GM23338 (cell line): ENCODE measurements at regions not wholly inside any gene's neighbourhood (a gene's known extent, or its start where the extent isn't known, plus 50 kb on each side); places are given as distances from the start of the nearest gene placed in this dataset.

Experiments
- ATAC-seq: fragments of 200-7000 bp; cut with Tn5 transposase; 3 replicates; pipeline ENCODE4 v1.9.1; 2020
- DNase-seq: peaks from one replicate; pipeline ENCODE4 v3.0.0-alpha.2; 2015; ENCODE audit warnings: low spot score
- H2AFZ ChIP-seq: fragments of 200-600 bp; sonication (generic); 2 replicates; pipeline ENCODE4 v1.8.0; 2016; ENCODE audit warnings: antibody characterized with exemption, mild to moderate bottlenecking, moderate library complexity
- H3F3A ChIP-seq: fragments of 200-600 bp; sonication (generic); replicated peaks from 2 replicates; pipeline ENCODE4 v1.8.0; 2017; ENCODE audit warnings: antibody characterized with exemption, mixed run types, low read depth
- H3K27ac ChIP-seq: fragments of 200-600 bp; sonication (generic); 2 replicates; pipeline ENCODE4 v1.6.1; 2016; ENCODE audit warnings: low read depth
- H3K27me3 ChIP-seq: fragments of 200-600 bp; sonication (generic); 2 replicates; pipeline ENCODE4 v1.8.0; 2016; ENCODE audit warnings: mild to moderate bottlenecking, mixed run types, moderate library complexity; ENCODE audit not compliant: insufficient read depth
- H3K36me3 ChIP-seq: fragments of 200-600 bp; sonication (generic); 2 replicates; pipeline ENCODE4 v1.8.0; 2016; ENCODE audit warnings: mild to moderate bottlenecking; ENCODE audit not compliant: insufficient read depth
- H3K4me1 ChIP-seq: fragments of 200-600 bp; sonication (generic); 2 replicates; pipeline ENCODE4 v1.8.0; 2016; ENCODE audit warnings: mild to moderate bottlenecking, moderate library complexity; ENCODE audit not compliant: insufficient read depth
- H3K4me2 ChIP-seq: fragments of 200-600 bp; sonication (generic); 2 replicates; pipeline ENCODE4 v1.7.1; 2017; ENCODE audit warnings: mixed run types
- H3K4me3 ChIP-seq: fragments of 200-600 bp; sonication (generic); 2 replicates; pipeline ENCODE4 v1.6.1; 2016; ENCODE audit warnings: mixed run types
- H3K79me2 ChIP-seq: fragments of 200-600 bp; sonication (generic); replicated peaks from 2 replicates; pipeline ENCODE4 v1.8.0; 2017; ENCODE audit warnings: mild to moderate bottlenecking; ENCODE audit not compliant: insufficient read depth
- H3K9me2 ChIP-seq: fragments of 200-600 bp; sonication (generic); 2 replicates; pipeline ENCODE4 v1.8.0; 2017; ENCODE audit not compliant: insufficient read depth
- H4K20me1 ChIP-seq: fragments of 200-600 bp; sonication (generic); replicated peaks from 2 replicates; pipeline ENCODE4 v1.8.0; 2017; ENCODE audit warnings: mild to moderate bottlenecking; ENCODE audit not compliant: insufficient read depth
- H3K27ac Mint-ChIP-seq: 2 replicates; pipeline ENCODE4 v1.8.0; 2020; ENCODE audit warnings: inconsistent platforms, mild to moderate bottlenecking, moderate library complexity, mixed read lengths
- H3K27me3 Mint-ChIP-seq: 3 replicates; pipeline ENCODE4 v1.8.0; 2022; ENCODE audit warnings: low read depth, mild to moderate bottlenecking, moderate library complexity, mixed read lengths, inconsistent platforms; ENCODE audit not compliant: insufficient read depth, poor library complexity
- H3K36me3 Mint-ChIP-seq: 3 replicates; pipeline ENCODE4 v1.8.0; 2021; ENCODE audit warnings: low read depth, mild to moderate bottlenecking, inconsistent platforms, moderate library complexity, mixed read lengths
- H3K4me1 Mint-ChIP-seq: 3 replicates; pipeline ENCODE4 v1.8.0; 2020; ENCODE audit warnings: mild to moderate bottlenecking, inconsistent platforms, mixed read lengths
- H3K4me3 Mint-ChIP-seq: 3 replicates; pipeline ENCODE4 v1.8.0; 2021; ENCODE audit warnings: moderate library complexity, mild to moderate bottlenecking, inconsistent platforms, mixed read lengths
- H3K9me3 Mint-ChIP-seq: 3 replicates; pipeline ENCODE4 v1.8.0; 2020; ENCODE audit warnings: moderate library complexity, mild to moderate bottlenecking, inconsistent platforms, mixed read lengths
- CREB1 ChIP-seq: fragments of 250-450 bp; sonication (Bioruptor Pico); IDR thresholded peaks from 2 replicates; pipeline ENCODE4 v1.5.0; 2020; ENCODE audit warnings: low read depth, mild to moderate bottlenecking, moderate library complexity
- EZH2 ChIP-seq: fragments of 200-600 bp; sonication (generic); IDR thresholded peaks from one replicate; pipeline ENCODE4 v1.8.0; 2017; ENCODE audit warnings: antibody characterized with exemption, mild to moderate bottlenecking, low read depth; ENCODE audit not compliant: unreplicated experiment
- EZH2phosphoT487 ChIP-seq: fragments of 200-600 bp; sonication (generic); IDR thresholded peaks from one replicate; pipeline ENCODE4 v1.8.1; 2018; ENCODE audit warnings: antibody characterized with exemption; ENCODE audit not compliant: unreplicated experiment
- NANOG ChIP-seq: IDR thresholded peaks from 2 replicates; pipeline ENCODE4 v1.6.1; 2016; ENCODE audit warnings: antibody characterized with exemption, borderline replicate concordance
- POLR2AphosphoS5 ChIP-seq: IDR thresholded peaks from 2 replicates; pipeline ENCODE4 v1.6.1; 2016; ENCODE audit warnings: antibody characterized with exemption, low read depth
- STAT1 ChIP-seq: IDR thresholded peaks from one replicate; pipeline ENCODE4 v1.6.1; 2016; ENCODE audit warnings: antibody characterized with exemption; ENCODE audit not compliant: unreplicated experiment
- ZNF114 ChIP-seq: fragments of 250-450 bp; sonication (Bioruptor Pico); IDR thresholded peaks from 2 replicates; pipeline ENCODE4 v1.5.0; 2020; ENCODE audit warnings: mild to moderate bottlenecking, moderate library complexity
- TF ChIP-seq, protein P1 (sequence below), 2 experiments: fragments of 200-600 bp in 1 of 2; sonication (generic) in 1 of 2; conservative IDR thresholded peaks; 2 replicates each; pipeline versions ENCODE4 v1.5.1 to v1.6.1; 2016 to 2017; ENCODE audit warnings: antibody characterized with exemption in 2 of 2, low read depth in 2 of 2, mild to moderate bottlenecking in 2 of 2, moderate library complexity in 1 of 2
- TF ChIP-seq, protein P2 (sequence below): fragments of 250-450 bp; sonication (Bioruptor Pico); IDR thresholded peaks from 2 replicates; pipeline ENCODE4 v1.5.0; 2020; ENCODE audit warnings: mild to moderate bottlenecking, moderate library complexity

DNA sequence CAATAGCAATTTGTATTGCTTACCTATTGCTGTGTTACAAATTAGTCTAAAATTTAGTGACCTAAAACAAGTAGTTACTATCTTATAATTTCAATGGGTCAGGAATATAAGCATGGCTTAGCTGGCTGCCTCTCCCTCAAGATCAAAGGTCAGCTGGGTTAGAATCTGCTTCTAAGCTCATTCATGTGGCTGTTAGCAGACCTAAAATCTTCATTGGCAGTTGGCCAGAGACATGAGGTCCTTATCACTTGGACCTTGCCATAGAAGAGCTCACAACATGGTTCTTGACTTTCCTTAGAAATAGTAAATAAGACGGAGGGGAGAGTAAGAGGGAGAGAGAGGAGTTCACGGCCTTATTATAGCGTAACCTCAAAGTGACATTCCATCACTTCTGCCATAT is 468.0 kb downstream of the HTR7 start (continued):
- TF ChIP-seq, protein P1, sequence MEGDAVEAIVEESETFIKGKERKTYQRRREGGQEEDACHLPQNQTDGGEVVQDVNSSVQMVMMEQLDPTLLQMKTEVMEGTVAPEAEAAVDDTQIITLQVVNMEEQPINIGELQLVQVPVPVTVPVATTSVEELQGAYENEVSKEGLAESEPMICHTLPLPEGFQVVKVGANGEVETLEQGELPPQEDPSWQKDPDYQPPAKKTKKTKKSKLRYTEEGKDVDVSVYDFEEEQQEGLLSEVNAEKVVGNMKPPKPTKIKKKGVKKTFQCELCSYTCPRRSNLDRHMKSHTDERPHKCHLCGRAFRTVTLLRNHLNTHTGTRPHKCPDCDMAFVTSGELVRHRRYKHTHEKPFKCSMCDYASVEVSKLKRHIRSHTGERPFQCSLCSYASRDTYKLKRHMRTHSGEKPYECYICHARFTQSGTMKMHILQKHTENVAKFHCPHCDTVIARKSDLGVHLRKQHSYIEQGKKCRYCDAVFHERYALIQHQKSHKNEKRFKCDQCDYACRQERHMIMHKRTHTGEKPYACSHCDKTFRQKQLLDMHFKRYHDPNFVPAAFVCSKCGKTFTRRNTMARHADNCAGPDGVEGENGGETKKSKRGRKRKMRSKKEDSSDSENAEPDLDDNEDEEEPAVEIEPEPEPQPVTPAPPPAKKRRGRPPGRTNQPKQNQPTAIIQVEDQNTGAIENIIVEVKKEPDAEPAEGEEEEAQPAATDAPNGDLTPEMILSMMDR (conservative IDR thresholded peaks at IDR 0.05; ENCODE audit: low read depth in 2 of 2): no peak
- no peak for TF ChIP-seq EZH2

DNA sequence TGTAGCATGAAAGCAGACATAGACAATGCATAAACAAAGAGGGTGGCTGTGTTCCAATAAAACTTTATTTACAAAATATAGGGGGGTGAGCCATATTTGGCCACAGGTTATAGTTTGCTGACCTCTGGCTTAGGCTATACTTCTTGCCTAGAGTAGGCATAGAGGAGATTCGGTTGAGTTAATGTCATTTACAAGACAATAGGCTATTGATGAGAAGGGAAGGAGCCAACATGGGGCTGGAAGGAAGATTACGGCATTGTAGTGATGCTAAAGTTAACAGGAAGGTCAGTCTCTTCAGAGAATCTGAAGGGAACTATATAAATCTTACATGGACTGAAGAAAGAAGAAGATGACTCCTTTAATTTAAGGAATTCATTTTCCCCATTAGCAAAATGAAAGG is 463.5 kb downstream of the HTR7 start:
- DNase-seq (peak; percentile 63), ATAC-seq (peak; percentile 99)
- Histone ChIP-seq H2AFZ (no peak overlapping the region), H3K27me3 (no peaks in the 10 kb centered on the region), H3K36me3 (no peaks in the 10 kb centered on the region; the same call in 1 of the 2 replicates), H3K27ac (no peak overlapping the region), H3K4me1 (peaks cover 15% of the 10 kb centered on the region), H3K4me3 (no peak overlapping the region), H3K9me2 (no peaks in the 10 kb centered on the region), H4K20me1 (no peaks in the 10 kb centered on the region), H3K4me2 (peak overlapping the region; percentile 25; the same call in 1 of the 2 replicates), H3K79me2 (no peaks in the 10 kb centered on the region), H3F3A (no peaks in the 10 kb centered on the region)
- Mint-ChIP-seq H3K27me3 (no peaks in the 10 kb centered on the region), H3K4me1 (peaks cover 18% of the 10 kb centered on the region), H3K36me3 (no peaks in the 10 kb centered on the region), H3K4me3 (no peak overlapping the region), H3K27ac (peak overlapping the region; percentile 78; the same call in 1 of the 2 replicates), H3K9me3 (no peaks in the 10 kb centered on the region)
- TF ChIP-seq, protein P1 (conservative IDR thresholded peaks at IDR 0.05; ENCODE audit: low read depth in 2 of 2): no peak
- TF ChIP-seq NANOG (peak; percentile 46; the same call in 1 of the 2 replicates), POLR2AphosphoS5 (no peak), STAT1 (no peak), CREB1 (CRISPR knock-in tag) (no peak), ZNF114 (CRISPR knock-in tag) (0 out of 2 replicates have a peak, but pooled peaks have one; percentile 38), EZH2phosphoT487 (no peak)
- TF ChIP-seq, protein P2, sequence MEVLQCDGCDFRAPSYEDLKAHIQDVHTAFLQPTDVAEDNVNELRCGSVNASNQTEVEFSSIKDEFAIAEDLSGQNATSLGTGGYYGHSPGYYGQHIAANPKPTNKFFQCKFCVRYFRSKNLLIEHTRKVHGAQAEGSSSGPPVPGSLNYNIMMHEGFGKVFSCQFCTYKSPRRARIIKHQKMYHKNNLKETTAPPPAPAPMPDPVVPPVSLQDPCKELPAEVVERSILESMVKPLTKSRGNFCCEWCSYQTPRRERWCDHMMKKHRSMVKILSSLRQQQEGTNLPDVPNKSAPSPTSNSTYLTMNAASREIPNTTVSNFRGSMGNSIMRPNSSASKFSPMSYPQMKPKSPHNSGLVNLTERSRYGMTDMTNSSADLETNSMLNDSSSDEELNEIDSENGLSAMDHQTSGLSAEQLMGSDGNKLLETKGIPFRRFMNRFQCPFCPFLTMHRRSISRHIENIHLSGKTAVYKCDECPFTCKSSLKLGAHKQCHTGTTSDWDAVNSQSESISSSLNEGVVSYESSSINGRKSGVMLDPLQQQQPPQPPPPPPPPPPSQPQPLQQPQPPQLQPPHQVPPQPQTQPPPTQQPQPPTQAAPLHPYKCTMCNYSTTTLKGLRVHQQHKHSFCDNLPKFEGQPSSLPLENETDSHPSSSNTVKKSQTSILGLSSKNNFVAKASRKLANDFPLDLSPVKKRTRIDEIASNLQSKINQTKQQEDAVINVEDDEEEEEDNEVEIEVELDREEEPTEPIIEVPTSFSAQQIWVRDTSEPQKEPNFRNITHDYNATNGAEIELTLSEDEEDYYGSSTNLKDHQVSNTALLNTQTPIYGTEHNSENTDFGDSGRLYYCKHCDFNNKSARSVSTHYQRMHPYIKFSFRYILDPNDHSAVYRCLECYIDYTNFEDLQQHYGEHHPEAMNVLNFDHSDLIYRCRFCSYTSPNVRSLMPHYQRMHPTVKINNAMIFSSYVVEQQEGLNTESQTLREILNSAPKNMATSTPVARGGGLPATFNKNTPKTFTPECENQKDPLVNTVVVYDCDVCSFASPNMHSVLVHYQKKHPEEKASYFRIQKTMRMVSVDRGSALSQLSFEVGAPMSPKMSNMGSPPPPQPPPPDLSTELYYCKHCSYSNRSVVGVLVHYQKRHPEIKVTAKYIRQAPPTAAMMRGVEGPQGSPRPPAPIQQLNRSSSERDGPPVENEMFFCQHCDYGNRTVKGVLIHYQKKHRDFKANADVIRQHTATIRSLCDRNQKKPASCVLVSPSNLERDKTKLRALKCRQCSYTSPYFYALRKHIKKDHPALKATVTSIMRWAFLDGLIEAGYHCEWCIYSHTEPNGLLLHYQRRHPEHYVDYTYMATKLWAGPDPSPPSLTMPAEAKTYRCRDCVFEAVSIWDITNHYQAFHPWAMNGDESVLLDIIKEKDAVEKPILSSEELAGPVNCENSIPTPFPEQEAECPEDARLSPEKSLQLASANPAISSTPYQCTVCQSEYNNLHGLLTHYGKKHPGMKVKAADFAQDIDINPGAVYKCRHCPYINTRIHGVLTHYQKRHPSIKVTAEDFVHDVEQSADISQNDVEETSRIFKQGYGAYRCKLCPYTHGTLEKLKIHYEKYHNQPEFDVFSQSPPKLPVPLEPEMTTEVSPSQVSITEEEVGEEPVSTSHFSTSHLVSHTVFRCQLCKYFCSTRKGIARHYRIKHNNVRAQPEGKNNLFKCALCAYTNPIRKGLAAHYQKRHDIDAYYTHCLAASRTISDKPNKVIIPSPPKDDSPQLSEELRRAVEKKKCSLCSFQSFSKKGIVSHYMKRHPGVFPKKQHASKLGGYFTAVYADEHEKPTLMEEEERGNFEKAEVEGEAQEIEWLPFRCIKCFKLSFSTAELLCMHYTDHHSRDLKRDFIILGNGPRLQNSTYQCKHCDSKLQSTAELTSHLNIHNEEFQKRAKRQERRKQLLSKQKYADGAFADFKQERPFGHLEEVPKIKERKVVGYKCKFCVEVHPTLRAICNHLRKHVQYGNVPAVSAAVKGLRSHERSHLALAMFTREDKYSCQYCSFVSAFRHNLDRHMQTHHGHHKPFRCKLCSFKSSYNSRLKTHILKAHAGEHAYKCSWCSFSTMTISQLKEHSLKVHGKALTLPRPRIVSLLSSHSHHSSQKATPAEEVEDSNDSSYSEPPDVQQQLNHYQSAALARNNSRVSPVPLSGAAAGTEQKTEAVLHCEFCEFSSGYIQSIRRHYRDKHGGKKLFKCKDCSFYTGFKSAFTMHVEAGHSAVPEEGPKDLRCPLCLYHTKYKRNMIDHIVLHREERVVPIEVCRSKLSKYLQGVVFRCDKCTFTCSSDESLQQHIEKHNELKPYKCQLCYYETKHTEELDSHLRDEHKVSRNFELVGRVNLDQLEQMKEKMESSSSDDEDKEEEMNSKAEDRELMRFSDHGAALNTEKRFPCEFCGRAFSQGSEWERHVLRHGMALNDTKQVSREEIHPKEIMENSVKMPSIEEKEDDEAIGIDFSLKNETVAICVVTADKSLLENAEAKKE (CRISPR knock-in tag): 0 out of 2 replicates have a peak, but pooled peaks have one; percentile 31
